ENCODE measurements at regions not wholly inside any gene's neighbourhood (a gene's known extent, or its start where the extent isn't known, plus 50 kb on each side); places are given as distances from the start of the nearest gene placed in this dataset.

GRCh38 chr1:4149831-4150230 lies 249.8 kb upstream of the C1orf174 start:
- DNase-seq (ENCODE audit: extremely low read depth, low read depth) = no peak
- H3K4me3 ChIP-seq (replicated peaks; ENCODE audit: low read depth, low read length) = no peak overlapping the region
- TF ChIP-seq CTCF (IDR thresholded peaks at IDR 0.05; ENCODE audit: low read depth, low read length, missing control alignments) = no peak

GRCh38 chr1:4150262-4150661 lies 250.2 kb upstream of the C1orf174 start:
- DNase-seq (ENCODE audit: extremely low read depth, low read depth) = no peak
- no peak overlapping the region for H3K4me3 ChIP-seq (replicated peaks; ENCODE audit: low read depth, low read length)
- no peak for TF ChIP-seq CTCF (IDR thresholded peaks at IDR 0.05; ENCODE audit: low read depth, low read length, missing control alignments)

GRCh38 chr1:4152266-4152665 lies 252.2 kb upstream of the C1orf174 start:
- DNase-seq (ENCODE audit: extremely low read depth, low read depth) = no peak
- no peak overlapping the region for H3K4me3 ChIP-seq (replicated peaks; ENCODE audit: low read depth, low read length)
- no peak for TF ChIP-seq CTCF (IDR thresholded peaks at IDR 0.05; ENCODE audit: low read depth, low read length, missing control alignments)

GRCh38 chr1:4153571-4153970 lies 253.5 kb upstream of the C1orf174 start:
- no peak for DNase-seq (ENCODE audit: extremely low read depth, low read depth)
- no peak for TF ChIP-seq CTCF (IDR thresholded peaks at IDR 0.05; ENCODE audit: low read depth, low read length, missing control alignments)
- H3K4me3 ChIP-seq (replicated peaks; ENCODE audit: low read depth, low read length) = no peak overlapping the region

GRCh38 chr1:4156241-4156973 lies 256.3 kb upstream of the C1orf174 start:
- TF ChIP-seq CTCF (IDR thresholded peaks at IDR 0.05; ENCODE audit: low read depth, low read length, missing control alignments) = no peak
- no peak overlapping the region for H3K4me3 ChIP-seq (replicated peaks; ENCODE audit: low read depth, low read length)
- no peak for DNase-seq (ENCODE audit: extremely low read depth, low read depth)

- DNase-seq (ENCODE audit: extremely low read depth, low read depth) = no peak
- no peak overlapping the region for H3K4me3 ChIP-seq (replicated peaks; ENCODE audit: low read depth, low read length)
- TF ChIP-seq CTCF (IDR thresholded peaks at IDR 0.05; ENCODE audit: low read depth, low read length, missing control alignments) = no peak
Measured at GRCh38 chr1:4160181-4160580, 260.1 kb upstream of the C1orf174 start.

All from HFF-Myc (cell line).